SK-MEL-5 (cell line): ENCODE measurements at regions not wholly inside any gene's neighbourhood (a gene's known extent, or its start where the extent isn't known, plus 50 kb on each side); places are given as distances from the start of the nearest gene placed in this dataset.

Experiments used
- DNase-seq: peaks from one replicate; pipeline ENCODE4 v3.0.0-alpha.2; 2016; ENCODE audit warnings: low read depth, low spot score
- in situ Hi-C: cut with HindIII; loops from 2 replicates; pipeline ENCODE4 v1.10.0; 2016; ENCODE audit warnings: low sequenced_read_pairs, high pct_unique_total_duplicates, low pct_unique_long_range_greater_than_20kb

GRCh38 chr5:40080191-40080590 is 599.5 kb upstream of the PTGER4 start:
- in situ Hi-C loops = no loop called here
- DNase-seq = no peak

GRCh38 chr5:40078898-40079575 is 600.7 kb upstream of the PTGER4 start:
- in situ Hi-C loops = no loop called here
- DNase-seq = no peak

GRCh38 chr5:40074826-40075225 is 604.9 kb upstream of the PTGER4 start:
- in situ Hi-C loops = no loop called here
- DNase-seq = no peak

GRCh38 chr5:40073927-40074326 is 605.8 kb upstream of the PTGER4 start:
- in situ Hi-C loops = no loop called here
- DNase-seq = no peak

GRCh38 chr5:40071870-40072269 is 607.8 kb upstream of the PTGER4 start:
- no peak for DNase-seq
- in situ Hi-C loops = no loop called here

- DNase-seq = no peak
- in situ Hi-C loops = no loop called here
Measured at GRCh38 chr5:40066616-40067015, 613.1 kb upstream of the PTGER4 start.

GRCh38 chr5:40052808-40053207 is 626.9 kb upstream of the PTGER4 start:
- in situ Hi-C loops = no loop called here
- no peak for DNase-seq

- no peak for DNase-seq
- in situ Hi-C loops = no loop called here
Measured at GRCh38 chr5:40046792-40047191, 622.0 kb upstream of the DAB2 start.

GRCh38 chr5:40045429-40045828 is 620.6 kb upstream of the DAB2 start:
- in situ Hi-C loops = no loop called here
- no peak for DNase-seq

- in situ Hi-C loops = no loop called here
- DNase-seq = no peak
Measured at GRCh38 chr5:40043916-40044315, 619.1 kb upstream of the DAB2 start.

GRCh38 chr5:40041452-40041851 is 616.7 kb upstream of the DAB2 start:
- in situ Hi-C loops = no loop called here
- no peak for DNase-seq

GRCh38 chr5:40037713-40038112 is 612.9 kb upstream of the DAB2 start:
- in situ Hi-C loops = no loop called here
- DNase-seq = no peak

GRCh38 chr5:40034441-40034840 is 609.7 kb upstream of the DAB2 start:
- no peak for DNase-seq
- in situ Hi-C loops = no loop called here

GRCh38 chr5:40033411-40033810 is 608.6 kb upstream of the DAB2 start:
- in situ Hi-C loops = no loop called here

GRCh38 chr5:40033009-40033408 is 608.2 kb upstream of the DAB2 start:
- no peak for DNase-seq
- in situ Hi-C loops = no loop called here

More at GRCh38 chr5:40033411-40033810, 608.6 kb upstream of the DAB2 start:
- DNase-seq = no peak

- in situ Hi-C loops = no loop called here
- DNase-seq = no peak
Measured at GRCh38 chr5:40030661-40031060, 605.9 kb upstream of the DAB2 start.

GRCh38 chr5:40029711-40030495 is 605.1 kb upstream of the DAB2 start:
- no peak for DNase-seq
- in situ Hi-C loops = no loop called here

GRCh38 chr5:40027400-40027799 is 602.6 kb upstream of the DAB2 start:
- no peak for DNase-seq
- in situ Hi-C loops = no loop called here

GRCh38 chr5:40025586-40025985 is 600.8 kb upstream of the DAB2 start:
- no peak for DNase-seq

More at GRCh38 chr5:40025586-40025985, 600.8 kb upstream of the DAB2 start:
- in situ Hi-C loops = no loop called here
